ENCODE measurements at regions not wholly inside any gene's neighbourhood (a gene's known extent, or its start where the extent isn't known, plus 50 kb on each side); places are given as distances from the start of the nearest gene placed in this dataset.

GRCh38 chr5:2607598-2607997 lies 143.9 kb downstream of the IRX2 start:
- TF ChIP-seq CTCF (conservative IDR thresholded peaks at IDR 0.05; ENCODE audit: low read length) (no peak), EZH2phosphoT487 (IDR thresholded peaks at IDR 0.05; ENCODE audit: borderline replicate concordance) (no peak)

Data from Loucy (cell line).